ENCODE measurements at regions not wholly inside any gene's neighbourhood (a gene's known extent, or its start where the extent isn't known, plus 50 kb on each side); places are given as distances from the start of the nearest gene placed in this dataset.

- H3K4me1 Mint-ChIP-seq = no peaks in the 10 kb centered on the region
- H3K27ac Mint-ChIP-seq = no peak overlapping the region
- H3K4me3 Mint-ChIP-seq = no peak overlapping the region
- no peaks in the 10 kb centered on the region for H3K36me3 Mint-ChIP-seq
- DNase-seq (no peak), ATAC-seq (no peak)
- POLR2A ChIA-PET = no interaction called here
- peaks cover 0 to 11% (median 7%) of the 10 kb centered on the region in 9 donors for H3K9me3 Mint-ChIP-seq
- H3K27me3 Mint-ChIP-seq = peaks cover 1 to 18% (median 13%) of the 10 kb centered on the region in 5 donors
Measured at GRCh38 chr2:133711201-133711600, 142.9 kb upstream of the NCKAP5 start.

DNA sequence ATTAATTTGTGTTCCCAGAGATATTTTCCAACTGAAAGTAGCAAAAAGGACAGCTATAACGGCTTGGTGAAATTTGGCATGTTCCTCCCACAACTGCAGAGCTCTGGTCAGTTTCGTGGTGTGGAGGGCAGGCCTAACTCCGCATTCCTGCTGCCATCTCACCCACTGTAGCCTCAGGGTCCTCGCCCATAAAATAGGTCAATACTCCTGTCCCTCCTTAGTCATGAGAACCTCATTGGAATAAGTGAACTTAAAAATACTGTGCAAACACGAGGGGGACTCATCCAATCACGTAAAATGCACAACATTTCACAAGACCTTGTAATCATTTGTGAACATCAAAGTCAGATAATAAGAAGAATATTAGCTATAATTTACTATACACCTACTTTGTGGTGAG is 143.5 kb upstream of the NCKAP5 start:
- peaks cover 0 to 11% (median 7%) of the 10 kb centered on the region in 9 donors for H3K9me3 Mint-ChIP-seq
- DNase-seq (no peak), ATAC-seq (no peak)
- H3K4me1 Mint-ChIP-seq = no peaks in the 10 kb centered on the region
- no peak overlapping the region for H3K4me3 Mint-ChIP-seq
- H3K27me3 Mint-ChIP-seq = peaks cover 1 to 24% (median 13%) of the 10 kb centered on the region in 5 donors
- H3K36me3 Mint-ChIP-seq = no peaks in the 10 kb centered on the region
- POLR2A ChIA-PET = no interaction called here
- H3K27ac Mint-ChIP-seq = no peak overlapping the region

- peaks cover 0 to 11% (median 7%) of the 10 kb centered on the region in 9 donors for H3K9me3 Mint-ChIP-seq
- H3K27me3 Mint-ChIP-seq = peaks cover 1 to 28% (median 13%) of the 10 kb centered on the region in 5 donors
- H3K4me1 Mint-ChIP-seq = no peaks in the 10 kb centered on the region
- H3K4me3 Mint-ChIP-seq = no peak overlapping the region
- POLR2A ChIA-PET = no interaction called here
- DNase-seq = no peak
- no peaks in the 10 kb centered on the region for H3K36me3 Mint-ChIP-seq
- no peak for ATAC-seq
- H3K27ac Mint-ChIP-seq = no peak overlapping the region
Measured at GRCh38 chr2:133712369-133712768, 144.1 kb upstream of the NCKAP5 start.

DNA sequence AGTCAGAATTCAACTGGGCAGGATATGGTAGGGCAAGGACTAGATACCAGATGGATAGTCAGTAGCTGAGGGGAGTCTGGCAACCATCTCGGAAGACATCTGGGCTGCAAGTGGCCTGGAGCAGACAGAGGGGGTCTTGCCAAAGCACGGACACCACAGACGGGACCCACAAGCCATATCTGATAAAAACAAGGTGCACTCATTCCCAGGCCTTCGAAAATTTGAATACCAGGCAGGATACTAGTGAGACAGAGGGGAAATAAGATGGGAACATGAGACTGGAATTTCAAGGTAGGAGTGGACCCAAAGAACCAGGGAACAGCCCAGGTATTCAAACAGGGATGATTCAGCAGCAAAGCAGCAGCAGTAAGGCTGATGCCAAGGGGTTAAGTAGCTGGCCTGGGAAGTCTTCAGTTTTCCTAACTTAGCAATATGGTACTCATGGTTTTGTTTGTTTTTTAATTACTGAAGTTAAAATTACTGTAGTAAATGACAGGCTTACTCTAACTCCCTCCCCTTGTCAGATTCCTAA is 144.9 kb upstream of the NCKAP5 start:
- Mint-ChIP-seq H3K9me3 (peaks cover 0 to 11% (median 7%) of the 10 kb centered on the region in 9 donors), H3K4me3 (no peak overlapping the region), H3K36me3 (no peaks in the 10 kb centered on the region), H3K27me3 (peaks cover 1 to 28% (median 13%) of the 10 kb centered on the region in 5 donors), H3K4me1 (no peaks in the 10 kb centered on the region), H3K27ac (no peak overlapping the region)
- POLR2A ChIA-PET = no interaction called here
- no peak for ATAC-seq
- no peak for DNase-seq

- ATAC-seq (no peak), DNase-seq (no peak)
- Mint-ChIP-seq H3K4me3 (no peak overlapping the region), H3K27ac (no peak overlapping the region), H3K4me1 (no peaks in the 10 kb centered on the region), H3K36me3 (no peaks in the 10 kb centered on the region), H3K27me3 (peaks cover 2 to 28% (median 13%) of the 10 kb centered on the region in 5 donors), H3K9me3 (peaks cover 0 to 3% (median 0%) of the 10 kb centered on the region in 9 donors)
- POLR2A ChIA-PET = no interaction called here
Measured at GRCh38 chr2:133716166-133716565, 147.9 kb upstream of the NCKAP5 start.

- Mint-ChIP-seq H3K27me3 (peaks cover 2 to 24% (median 6%) of the 10 kb centered on the region in 5 donors), H3K4me1 (no peaks in the 10 kb centered on the region), H3K36me3 (no peaks in the 10 kb centered on the region), H3K9me3 (peaks cover 0 to 3% (median 0%) of the 10 kb centered on the region in 9 donors), H3K27ac (no peak overlapping the region), H3K4me3 (no peak overlapping the region)
- DNase-seq (no peak), ATAC-seq (no peak)
- POLR2A ChIA-PET = no interaction called here
Measured at GRCh38 chr2:133717497-133717896, 149.2 kb upstream of the NCKAP5 start.

DNA sequence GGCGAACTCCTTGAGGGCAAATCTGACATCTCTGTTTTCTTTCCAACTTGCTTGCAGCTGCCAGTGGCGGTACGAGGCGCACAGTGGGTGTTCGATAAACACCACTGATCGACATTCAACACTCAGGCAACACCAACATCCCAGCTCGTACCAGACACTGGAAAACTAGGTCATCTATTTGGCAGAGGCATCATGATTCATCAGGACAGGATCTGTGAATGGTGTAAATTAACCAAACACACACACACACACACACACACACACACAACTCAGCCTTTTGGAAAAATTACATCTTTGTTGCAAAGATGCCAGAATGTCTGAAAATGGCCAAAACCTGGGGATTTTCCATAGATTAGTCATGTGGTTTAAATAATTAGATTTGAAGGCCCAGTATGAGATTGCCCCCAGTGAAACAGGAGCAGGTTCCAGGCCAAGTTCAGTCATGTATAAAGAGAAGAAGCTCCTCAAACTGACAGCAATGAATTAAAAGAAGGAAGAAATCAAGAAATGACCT is 150.5 kb upstream of the NCKAP5 start:
- DNase-seq = no peak
- no peaks in the 10 kb centered on the region for H3K36me3 Mint-ChIP-seq
- H3K4me3 Mint-ChIP-seq = no peak overlapping the region
- H3K27me3 Mint-ChIP-seq = peaks cover 2 to 12% (median 5%) of the 10 kb centered on the region in 5 donors
- H3K9me3 Mint-ChIP-seq = peaks cover 0 to 2% (median 0%) of the 10 kb centered on the region in 9 donors
- H3K27ac Mint-ChIP-seq = no peak overlapping the region
- no peak for ATAC-seq
- POLR2A ChIA-PET = no interaction called here
- H3K4me1 Mint-ChIP-seq = no peaks in the 10 kb centered on the region

DNA sequence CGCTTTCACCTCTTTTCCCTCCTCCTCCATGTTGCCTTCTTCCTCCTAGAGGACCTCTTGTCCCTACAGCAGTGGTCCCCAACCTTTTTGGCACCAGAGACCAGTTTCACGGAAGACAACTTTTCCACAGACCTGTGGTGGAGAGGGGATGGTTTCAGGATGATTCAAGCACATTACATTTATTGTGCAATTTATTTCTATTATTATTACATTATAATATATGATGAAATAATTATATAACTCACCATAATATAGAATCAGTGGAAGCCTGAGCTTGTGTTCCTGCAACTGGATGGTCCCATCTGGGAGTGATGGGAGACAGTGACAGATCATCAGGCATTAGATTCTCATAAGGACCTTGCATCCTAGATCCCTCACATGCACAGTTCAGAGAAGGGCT is 152.2 kb upstream of the NCKAP5 start:
- no peak overlapping the region for H3K4me3 Mint-ChIP-seq
- no peak overlapping the region for H3K27ac Mint-ChIP-seq
- ATAC-seq (no peak), DNase-seq (no peak)
- H3K36me3 Mint-ChIP-seq = no peaks in the 10 kb centered on the region
- no peaks in the 10 kb centered on the region for H3K4me1 Mint-ChIP-seq
- POLR2A ChIA-PET = no interaction called here
- peaks cover 0 to 2% (median 0%) of the 10 kb centered on the region in 9 donors for H3K9me3 Mint-ChIP-seq
- peaks cover 0 to 12% (median 3%) of the 10 kb centered on the region in 5 donors for H3K27me3 Mint-ChIP-seq

- DNase-seq = no peak
- POLR2A ChIA-PET = no interaction called here
- H3K27me3 Mint-ChIP-seq = peaks cover 0 to 11% (median 3%) of the 10 kb centered on the region in 5 donors
- peaks cover 0 to 2% (median 0%) of the 10 kb centered on the region in 9 donors for H3K9me3 Mint-ChIP-seq
- H3K4me1 Mint-ChIP-seq = no peaks in the 10 kb centered on the region
- H3K4me3 Mint-ChIP-seq = no peak overlapping the region
- no peak overlapping the region for H3K27ac Mint-ChIP-seq
- no peak for ATAC-seq
- H3K36me3 Mint-ChIP-seq = no peaks in the 10 kb centered on the region
Measured at GRCh38 chr2:133721118-133721517, 152.9 kb upstream of the NCKAP5 start.

DNA sequence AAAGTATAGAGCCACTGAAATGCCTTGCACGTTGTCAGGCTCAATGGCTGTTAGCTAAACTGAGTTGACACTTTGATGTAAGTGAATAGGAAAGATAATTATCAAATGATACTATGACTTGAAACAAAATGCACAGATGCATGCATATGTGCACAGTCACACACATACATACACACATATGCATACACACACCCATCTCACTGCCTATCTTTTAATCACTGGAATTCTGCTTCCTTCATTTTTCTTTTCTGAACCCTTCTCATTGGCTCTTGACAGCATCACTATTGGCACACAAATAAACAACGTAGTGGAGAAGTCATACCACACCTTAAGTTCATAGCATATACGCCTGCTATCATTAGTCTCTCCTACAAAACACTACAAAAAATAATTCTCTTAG is 154.9 kb upstream of the NCKAP5 start:
- H3K4me1 Mint-ChIP-seq = peaks cover 0 to 4% (median 2%) of the 10 kb centered on the region in 4 donors

GRCh38 chr2:133726973-133727372 is 158.7 kb upstream of the NCKAP5 start:
- Mint-ChIP-seq H3K9me3 (peaks cover 0 to 2% (median 0%) of the 10 kb centered on the region in 9 donors), H3K27ac (no peak overlapping the region), H3K4me1 (peaks cover 0 to 4% (median 2%) of the 10 kb centered on the region in 4 donors), H3K27me3 (peaks cover 0 to 4% (median 0%) of the 10 kb centered on the region in 5 donors), H3K36me3 (no peaks in the 10 kb centered on the region), H3K4me3 (no peak overlapping the region)
- POLR2A ChIA-PET = no interaction called here
- ATAC-seq (no peak), DNase-seq (no peak)

More for the DNA sequence above, 154.9 kb upstream of the NCKAP5 start:
- ATAC-seq (no peak), DNase-seq (no peak)
- Mint-ChIP-seq H3K36me3 (no peaks in the 10 kb centered on the region), H3K27me3 (peaks cover 0 to 3% (median 0%) of the 10 kb centered on the region in 5 donors), H3K9me3 (peaks cover 0 to 2% (median 0%) of the 10 kb centered on the region in 9 donors), H3K4me3 (no peak overlapping the region), H3K27ac (no peak overlapping the region)
- POLR2A ChIA-PET = no interaction called here

DNA sequence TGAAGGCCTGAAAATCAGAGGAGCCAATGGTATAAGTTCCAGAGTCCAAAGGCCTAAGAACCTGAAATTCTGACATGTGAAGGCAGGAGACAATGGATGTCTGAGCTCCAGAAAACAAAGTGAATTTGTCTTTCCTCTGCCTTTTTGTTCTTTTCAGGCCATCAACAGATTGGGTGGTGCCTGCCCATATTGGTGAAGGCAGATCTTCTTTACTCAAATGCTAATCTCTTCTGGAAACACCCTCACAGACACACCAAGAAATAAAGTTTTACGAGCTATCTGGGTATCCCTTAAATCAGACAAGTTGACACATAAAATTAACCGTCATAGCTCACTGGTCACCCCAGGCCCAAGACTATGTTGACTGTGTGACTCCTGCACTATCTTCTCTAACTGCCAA is 163.8 kb upstream of the NCKAP5 start:
- H3K27me3 Mint-ChIP-seq = peaks cover 0 to 11% (median 5%) of the 10 kb centered on the region in 5 donors
- H3K4me3 Mint-ChIP-seq = no peak overlapping the region
- no peak for DNase-seq
- H3K9me3 Mint-ChIP-seq = peaks cover 0 to 9% (median 3%) of the 10 kb centered on the region in 9 donors
- POLR2A ChIA-PET = no interaction called here
- peaks cover 0 to 2% (median 1%) of the 10 kb centered on the region in 4 donors for H3K4me1 Mint-ChIP-seq
- no peak for ATAC-seq
- H3K36me3 Mint-ChIP-seq = no peaks in the 10 kb centered on the region
- no peak overlapping the region for H3K27ac Mint-ChIP-seq

DNA sequence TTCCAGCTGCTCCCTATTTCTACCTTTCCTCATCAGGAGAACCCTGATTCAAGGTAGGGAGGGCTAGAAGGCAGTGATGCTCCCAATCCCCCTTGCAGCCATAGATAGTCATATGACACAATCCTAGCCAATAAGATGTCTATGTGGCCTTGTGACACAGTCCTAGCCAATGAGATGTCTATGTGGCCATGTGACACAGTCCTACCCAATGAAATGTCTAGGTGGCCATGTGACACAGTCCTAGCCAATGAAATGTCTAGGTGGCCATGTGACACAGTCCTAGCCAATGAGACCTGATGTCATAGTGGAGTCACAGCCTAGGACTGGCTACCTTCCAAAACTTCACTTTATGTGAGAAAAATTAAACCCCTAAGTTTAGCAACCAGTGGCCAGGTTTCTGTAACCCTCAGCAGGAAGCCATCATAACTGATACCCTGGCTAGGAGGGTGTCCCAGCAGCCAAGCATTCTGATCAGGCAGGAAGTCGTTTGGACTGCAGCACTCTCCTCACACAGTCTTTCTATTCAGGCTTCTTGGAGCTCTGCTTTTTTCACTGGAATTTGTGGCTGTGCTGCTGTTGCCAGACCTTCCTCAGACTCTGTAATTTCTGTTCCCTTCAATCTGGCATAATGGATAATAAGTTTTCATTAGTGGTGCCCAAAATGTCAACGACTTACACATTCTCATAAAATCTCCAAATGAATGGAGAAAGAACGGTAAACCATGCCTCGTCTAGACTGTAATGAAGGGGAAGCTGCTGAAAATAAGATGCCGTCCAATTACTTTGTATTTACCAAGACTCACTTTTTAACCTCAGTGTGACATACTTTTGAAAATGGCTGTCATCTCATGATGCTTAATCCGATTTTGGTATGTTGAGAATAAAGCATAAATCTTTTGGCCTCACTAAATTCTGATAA is 165.0 kb upstream of the NCKAP5 start:
- Mint-ChIP-seq H3K4me1 (no peaks in the 10 kb centered on the region), H3K27ac (no peak overlapping the region), H3K36me3 (no peaks in the 10 kb centered on the region), H3K27me3 (peaks cover 0 to 11% (median 2%) of the 10 kb centered on the region in 5 donors), H3K4me3 (no peak overlapping the region), H3K9me3 (peaks cover 0 to 9% (median 3%) of the 10 kb centered on the region in 9 donors)
- DNase-seq = no peak
- POLR2A ChIA-PET = no interaction called here
- no peak for ATAC-seq
